Esophagus squamous epithelium (tissue), 5 donors: ENCODE measurements at regions not wholly inside any gene's neighbourhood (a gene's known extent, or its start where the extent isn't known, plus 50 kb on each side); places are given as distances from the start of the nearest gene placed in this dataset.
"Not testable (repeated sequence)": the region's sequence is repeated elsewhere in the genome, so short reads cannot be mapped to it uniquely, and the experiment has no call there.

Experiments used
- DNase-seq: peaks from one replicate; lab custom pipeline; 2025; lab: John Stamatoyannopoulos, UW
- H3K27ac ChIP-seq, 4 donors: fragments of 200-600 bp; sonication (generic); one replicate each; pipeline ENCODE4 v1.5.1; 2016 to 2019; ENCODE audit warnings: mild to moderate bottlenecking in 1 of 4
- H3K27me3 ChIP-seq, 4 donors: fragments of 200-600 bp; sonication (generic); 1 replicate in 3 of 4; 2 replicates in 1 of 4; pipeline versions ENCODE4 v1.5.1 to v1.6.0; 2017 to 2021; ENCODE audit warnings: antibody characterized with exemption in 1 of 4
- H3K36me3 ChIP-seq, 3 donors: fragments of 200-600 bp; sonication (generic); one replicate each; pipeline ENCODE4 v1.5.1; 2016 to 2019
- H3K4me1 ChIP-seq, 3 donors: fragments of 200-600 bp; sonication (generic); one replicate each; pipeline ENCODE4 v1.5.1; 2017 to 2019
- H3K4me3 ChIP-seq, 4 donors: fragments of 200-600 bp; sonication (generic); 1 replicate in 3 of 4; 2 replicates in 1 of 4; pipeline ENCODE4 v1.5.1; 2016 to 2019; ENCODE audit warnings: mild to moderate bottlenecking in 2 of 4, moderate library complexity in 1 of 4
- H3K9me3 ChIP-seq, 3 donors: fragments of 200-600 bp; sonication (generic); one replicate each; pipeline ENCODE4 v1.5.1; 2016 to 2019
- POLR2A ChIP-seq, 4 donors: fragments of 450-650 bp; IDR thresholded peaks; one replicate each; pipeline ENCODE4 v1.6.1; 2017; ENCODE audit warnings: antibody characterized with exemption in 4 of 4, mild to moderate bottlenecking in 4 of 4, moderate library complexity in 3 of 4
- WGBS, 2 donors: methylation state at CpG; one replicate each; pipeline ENCODE4 v1.1.5; 2018; 5-methylcytosine and 5-hydroxymethylcytosine counted together
- intact Hi-C: fragments of 100-400 bp; cut with DNase I; formaldehyde crosslinking; loops from one replicate; pipeline ENCODE4 v1.15.0; 2022
- TF ChIP-seq, protein P1 (sequence below), 6 experiments: fragments of 450-650 bp in 4 of 6; fragments of 200-600 bp in 2 of 6; sonication (generic) in 2 of 6; IDR thresholded peaks; one replicate each; pipeline ENCODE4 v1.5.1; 2016 to 2019; ENCODE audit warnings: antibody characterized with exemption in 6 of 6, mild to moderate bottlenecking in 4 of 6, moderate library complexity in 4 of 6
- donor health status: DM: yes; HTN: yes; CAD: no.

DNA sequence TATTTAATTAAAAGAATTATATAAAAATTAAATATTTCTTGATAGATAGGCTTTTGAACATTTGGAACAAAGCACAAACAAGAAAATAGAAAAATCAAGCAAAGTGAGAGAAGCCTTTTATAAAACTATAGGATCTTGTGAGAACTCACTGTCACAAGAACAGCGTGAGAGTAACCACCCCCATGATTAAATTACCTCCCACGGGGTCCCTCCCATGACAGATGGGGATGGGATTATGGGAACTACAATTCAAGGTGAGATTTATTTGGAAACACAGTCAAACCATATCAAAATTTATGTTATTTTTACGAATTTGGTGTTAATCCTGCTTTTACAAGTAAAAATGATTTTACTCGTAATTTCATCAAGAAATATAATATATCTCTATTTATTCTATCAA lies 1136.1 kb upstream of the POT1 start:
- 51 to 61% methylated on average over 4 of the region's 4 CpGs for WGBS, 2 donors
- H3K4me1 ChIP-seq: no peaks in the 10 kb centered on the region
- no peak overlapping the region for H3K4me3 ChIP-seq
- DNase-seq: no peak
- no peaks in the 10 kb centered on the region for H3K27me3 ChIP-seq
- H3K9me3 ChIP-seq: no peaks in the 10 kb centered on the region
- no peak overlapping the region for H3K27ac ChIP-seq
- TF ChIP-seq, protein P1, sequence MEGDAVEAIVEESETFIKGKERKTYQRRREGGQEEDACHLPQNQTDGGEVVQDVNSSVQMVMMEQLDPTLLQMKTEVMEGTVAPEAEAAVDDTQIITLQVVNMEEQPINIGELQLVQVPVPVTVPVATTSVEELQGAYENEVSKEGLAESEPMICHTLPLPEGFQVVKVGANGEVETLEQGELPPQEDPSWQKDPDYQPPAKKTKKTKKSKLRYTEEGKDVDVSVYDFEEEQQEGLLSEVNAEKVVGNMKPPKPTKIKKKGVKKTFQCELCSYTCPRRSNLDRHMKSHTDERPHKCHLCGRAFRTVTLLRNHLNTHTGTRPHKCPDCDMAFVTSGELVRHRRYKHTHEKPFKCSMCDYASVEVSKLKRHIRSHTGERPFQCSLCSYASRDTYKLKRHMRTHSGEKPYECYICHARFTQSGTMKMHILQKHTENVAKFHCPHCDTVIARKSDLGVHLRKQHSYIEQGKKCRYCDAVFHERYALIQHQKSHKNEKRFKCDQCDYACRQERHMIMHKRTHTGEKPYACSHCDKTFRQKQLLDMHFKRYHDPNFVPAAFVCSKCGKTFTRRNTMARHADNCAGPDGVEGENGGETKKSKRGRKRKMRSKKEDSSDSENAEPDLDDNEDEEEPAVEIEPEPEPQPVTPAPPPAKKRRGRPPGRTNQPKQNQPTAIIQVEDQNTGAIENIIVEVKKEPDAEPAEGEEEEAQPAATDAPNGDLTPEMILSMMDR (IDR thresholded peaks at IDR 0.05): no peak
- no peak for TF ChIP-seq POLR2A (IDR thresholded peaks at IDR 0.05)
- H3K36me3 ChIP-seq: no peaks in the 10 kb centered on the region
- intact Hi-C loops: no loop called here

DNA sequence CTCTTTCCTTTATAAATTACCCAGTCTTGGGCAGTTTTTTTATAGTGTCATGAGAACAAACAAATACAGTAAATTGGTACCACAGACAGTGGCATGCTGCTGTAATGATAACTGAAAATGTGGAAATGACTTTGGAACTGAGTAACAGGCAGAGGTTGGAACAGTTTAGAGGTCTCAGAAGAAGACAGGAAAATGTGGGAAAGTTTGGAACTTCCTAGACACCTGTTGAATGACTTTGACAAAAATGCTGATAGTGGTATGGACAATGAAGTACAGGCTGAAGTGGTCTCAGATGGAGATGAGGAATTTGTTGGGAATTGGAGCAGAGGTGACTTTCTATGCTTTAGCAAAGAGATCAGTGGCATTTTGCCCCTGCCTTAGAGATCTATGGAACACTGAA lies 1128.4 kb upstream of the POT1 start:
- H3K27ac ChIP-seq: no peak overlapping the region
- DNase-seq: no peak
- no peaks in the 10 kb centered on the region for H3K27me3 ChIP-seq
- H3K4me3 ChIP-seq: no peak overlapping the region
- H3K36me3 ChIP-seq: no peaks in the 10 kb centered on the region
- intact Hi-C loops: no loop called here
- no peak for TF ChIP-seq POLR2A (IDR thresholded peaks at IDR 0.05)
- TF ChIP-seq, protein P1 (IDR thresholded peaks at IDR 0.05): no peak
- no peaks in the 10 kb centered on the region for H3K4me1 ChIP-seq
- no peaks in the 10 kb centered on the region for H3K9me3 ChIP-seq

DNA sequence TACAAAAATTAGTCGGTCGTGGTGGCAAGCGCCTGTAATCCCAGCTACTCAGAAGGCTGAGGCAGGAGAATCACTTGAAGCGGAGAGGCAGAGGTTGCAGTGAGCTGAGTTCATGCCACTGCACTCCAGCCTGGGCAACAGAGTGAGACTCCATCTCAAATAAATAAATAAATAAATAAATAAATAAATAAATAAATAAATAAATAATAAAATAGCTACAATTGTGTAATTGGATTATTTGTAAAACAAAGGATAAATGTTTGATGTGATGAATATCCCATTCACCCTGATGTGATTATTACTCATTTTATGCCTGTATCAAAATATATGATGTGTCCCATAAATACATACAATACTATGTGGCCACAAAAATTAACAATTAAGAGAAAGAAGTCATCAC lies 1127.0 kb upstream of the POT1 start:
- 82 to 89% methylated on average over 4 of the region's 4 CpGs for WGBS, 2 donors
- H3K27me3 ChIP-seq, DNase-seq, H3K27ac ChIP-seq, H3K9me3 ChIP-seq, H3K36me3 ChIP-seq, H3K4me3 ChIP-seq, intact Hi-C loops, H3K4me1 ChIP-seq: not testable (repeated sequence)

DNA sequence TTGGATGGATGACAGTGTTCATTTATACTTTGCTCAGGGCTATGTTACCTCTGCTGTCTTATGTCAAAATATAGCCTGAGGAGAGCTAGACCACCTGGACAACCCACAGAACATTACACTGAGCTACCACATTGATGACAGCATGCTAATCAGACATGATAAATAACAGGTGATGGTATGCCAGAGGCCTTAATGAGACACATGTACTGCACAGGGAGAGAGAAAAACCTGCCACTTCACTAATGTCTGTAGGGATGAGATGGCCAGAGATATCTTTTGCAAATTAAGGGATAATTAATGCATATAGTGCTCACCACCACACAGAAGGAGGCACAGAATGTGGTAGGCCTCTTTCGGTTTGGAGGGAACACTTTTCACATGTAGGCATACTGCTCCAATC lies 1122.6 kb upstream of the POT1 start:
- intact Hi-C loops: no loop called here
- no peak for TF ChIP-seq POLR2A (IDR thresholded peaks at IDR 0.05)
- TF ChIP-seq, protein P1 (IDR thresholded peaks at IDR 0.05): no peak
- H3K27ac ChIP-seq: no peak overlapping the region
- no peaks in the 10 kb centered on the region for H3K9me3 ChIP-seq
- no peak for DNase-seq
- no peaks in the 10 kb centered on the region for H3K27me3 ChIP-seq
- H3K36me3 ChIP-seq: no peaks in the 10 kb centered on the region
- WGBS, 2 donors: 77% methylated on average over 1 of the region's 1 CpG
- no peaks in the 10 kb centered on the region for H3K4me1 ChIP-seq
- no peak overlapping the region for H3K4me3 ChIP-seq

DNA sequence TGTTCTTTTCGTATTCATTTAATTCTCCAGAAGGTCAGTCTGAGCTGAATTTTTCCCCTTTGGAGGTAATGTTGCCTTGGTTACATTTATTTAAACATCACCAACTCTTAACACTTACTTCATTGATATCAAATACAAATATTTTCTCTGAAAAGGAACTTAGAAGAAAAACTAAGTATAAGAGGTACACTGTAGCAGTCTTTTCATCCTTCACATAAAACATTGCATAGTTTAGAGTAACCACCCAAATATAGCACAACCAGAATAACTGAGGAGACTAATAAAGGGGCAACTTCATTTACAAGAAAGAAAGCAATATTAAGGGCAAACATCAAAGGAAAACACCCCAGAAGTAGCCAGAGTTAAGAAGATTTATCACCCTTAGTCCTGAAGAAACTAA lies 1115.0 kb upstream of the POT1 start:
- peaks cover 0 to 6% (median 0%) of the 10 kb centered on the region in 3 donors for H3K9me3 ChIP-seq
- intact Hi-C loops: no loop called here
- no peaks in the 10 kb centered on the region for H3K36me3 ChIP-seq
- no peaks in the 10 kb centered on the region for H3K4me1 ChIP-seq
- no peak for DNase-seq
- 37 to 45% methylated on average over 1 of the region's 1 CpG for WGBS, 2 donors
- TF ChIP-seq, protein P1 (IDR thresholded peaks at IDR 0.05): no peak
- no peak for TF ChIP-seq POLR2A (IDR thresholded peaks at IDR 0.05)
- no peak overlapping the region for H3K27ac ChIP-seq
- H3K27me3 ChIP-seq: no peaks in the 10 kb centered on the region
- no peak overlapping the region for H3K4me3 ChIP-seq

DNA sequence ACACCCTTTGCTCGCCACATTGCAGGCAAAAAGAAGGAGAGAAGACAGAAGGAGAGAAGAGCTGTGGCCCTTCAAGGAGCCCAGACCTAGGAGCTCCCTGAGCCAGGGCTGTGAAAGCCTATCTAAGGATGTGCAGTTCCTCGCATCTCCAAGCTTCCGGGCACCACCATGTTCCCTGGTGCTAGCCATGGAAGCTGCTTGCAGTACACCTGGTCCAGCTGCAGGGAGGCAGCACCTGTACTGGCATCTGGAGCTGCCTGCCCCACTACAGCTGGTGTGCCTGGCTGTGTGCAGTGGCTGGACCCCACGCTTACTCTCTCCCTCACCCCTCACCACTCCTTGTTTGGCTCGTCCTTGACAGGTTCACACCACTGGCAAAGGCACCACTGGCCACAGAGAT lies 1111.8 kb upstream of the POT1 start:
- Histone ChIP-seq H3K4me1 (no peaks in the 10 kb centered on the region), H3K27me3 (no peaks in the 10 kb centered on the region), H3K36me3 (no peaks in the 10 kb centered on the region), H3K9me3 (peaks cover 0 to 6% (median 0%) of the 10 kb centered on the region in 3 donors), H3K4me3 (no peak overlapping the region), H3K27ac (no peak overlapping the region)
- no peak for DNase-seq
- intact Hi-C loops: no loop called here
- TF ChIP-seq, protein P1 (IDR thresholded peaks at IDR 0.05): no peak
- no peak for TF ChIP-seq POLR2A (IDR thresholded peaks at IDR 0.05)
- WGBS, 2 donors: 68 to 78% methylated on average over 3 to 4 of the region's 5 CpGs
